Suprapubic skin (tissue), 4 donors: ENCODE measurements at regions not wholly inside any gene's neighbourhood (a gene's known extent, or its start where the extent isn't known, plus 50 kb on each side); places are given as distances from the start of the nearest gene placed in this dataset.

Source experiments
- CTCF ChIP-seq, 2 donors: fragments of 200-600 bp in 1 of 2; fragments of 450-650 bp in 1 of 2; sonication (generic) in 1 of 2; IDR thresholded peaks; one replicate each; pipeline ENCODE4 v1.5.1; 2016 to 2019; ENCODE audit warnings: antibody characterized with exemption in 2 of 2, mild to moderate bottlenecking in 1 of 2, moderate library complexity in 1 of 2
- POLR2A ChIP-seq, 2 donors: fragments of 450-650 bp; IDR thresholded peaks; one replicate each; pipeline ENCODE4 v1.6.1; 2017; ENCODE audit warnings: antibody characterized with exemption in 2 of 2, mild to moderate bottlenecking in 2 of 2, moderate library complexity in 2 of 2
- POLR2AphosphoS5 ChIP-seq, 3 donors: sonication (generic); formaldehyde crosslinking; IDR thresholded peaks; one replicate each; pipeline ENCODE4 v1.6.1; 2017; ENCODE audit warnings: antibody characterized with exemption in 3 of 3

- TF ChIP-seq CTCF (IDR thresholded peaks at IDR 0.05) (no peak), POLR2AphosphoS5 (IDR thresholded peaks at IDR 0.05) (no peak), POLR2A (IDR thresholded peaks at IDR 0.05) (no peak)
Measured at GRCh38 chr10:53255661-53256205, 483.1 kb upstream of the MBL2 start.
